RWPE1 (cell line): ENCODE measurements at regions not wholly inside any gene's neighbourhood (a gene's known extent, or its start where the extent isn't known, plus 50 kb on each side); places are given as distances from the start of the nearest gene placed in this dataset.

Source experiments
- CTCF ChIA-PET: fragments of 350-600 bp; sonication (Branson Sonifier 250); formaldehyde crosslinking; extraction: SDS; loops from one replicate; lab custom pipeline; 2021; lab: Yijun Ruan, JAX
- POLR2A ChIA-PET: fragments of 400-600 bp; formaldehyde crosslinking; extraction: SDS; loops from one replicate; lab custom pipeline; 2020; ENCODE audit warnings: antibody characterized with exemption; ENCODE audit not compliant: low non-redundant PET; lab: Yijun Ruan, JAX
- DNase-seq: peaks from one replicate; pipeline ENCODE4 v3.0.0; 2012; ENCODE audit warnings: low spot score
- H3K27ac ChIP-seq: fragments of 450-650 bp; 2 replicates; pipeline ENCODE4 v1.5.1; 2017
- CTCF ChIP-seq: fragments of 450-650 bp; conservative IDR thresholded peaks from 2 replicates; pipeline ENCODE4 v1.5.1; 2017; ENCODE audit warnings: low read depth, mild to moderate bottlenecking

GRCh38 chr21:16022921-16023320, 293.1 kb downstream of the USP25 start:
- TF ChIP-seq CTCF = no peak
- no peak overlapping the region for H3K27ac ChIP-seq
- CTCF ChIA-PET = interaction anchor here (0.6 kb wide), 1 partner anchor 113 kb away, joined by 3 read pairs; no protein-coding TSS in a partner anchor
- no peak for DNase-seq
- POLR2A ChIA-PET = no interaction called here

GRCh38 chr21:16028142-16028541, 298.4 kb downstream of the USP25 start:
- ChIA-PET CTCF (no interaction called here), POLR2A (no interaction called here)
- no peak for DNase-seq
- TF ChIP-seq CTCF = no peak
- no peak overlapping the region for H3K27ac ChIP-seq

- POLR2A ChIA-PET = no interaction called here
These were observed 299.2 kb downstream of the USP25 start for GRCh38 chr21:16028941-16029464.

GRCh38 chr21:16033193-16033592, 303.4 kb downstream of the USP25 start:
- no peak for DNase-seq
- no peak overlapping the region for H3K27ac ChIP-seq
- no peak for TF ChIP-seq CTCF
- POLR2A ChIA-PET = no interaction called here
- CTCF ChIA-PET = no interaction called here

More at GRCh38 chr21:16028941-16029464, 299.2 kb downstream of the USP25 start:
- no peak for DNase-seq
- no peak for TF ChIP-seq CTCF
- CTCF ChIA-PET = no interaction called here
- H3K27ac ChIP-seq = no peak overlapping the region

- CTCF ChIA-PET = interaction anchor here (1.1 kb wide), 1 partner anchor 63 kb away, joined by 3 read pairs; no protein-coding TSS in a partner anchor
- POLR2A ChIA-PET = no interaction called here
- DNase-seq = no peak
- TF ChIP-seq CTCF = no peak
- no peak overlapping the region for H3K27ac ChIP-seq
These were observed 304.8 kb downstream of the USP25 start for GRCh38 chr21:16034446-16035190.

- TF ChIP-seq CTCF = no peak
- ChIA-PET CTCF (no interaction called here), POLR2A (no interaction called here)
- H3K27ac ChIP-seq = no peak overlapping the region
- DNase-seq = no peak
These were observed 307.7 kb downstream of the USP25 start for GRCh38 chr21:16037421-16037955.
